OCI-LY7 (cell line): ENCODE measurements at regions not wholly inside any gene's neighbourhood (a gene's known extent, or its start where the extent isn't known, plus 50 kb on each side); places are given as distances from the start of the nearest gene placed in this dataset.

Experiments used
- CTCF ChIP-seq: fragments of 200-600 bp; sonication (generic); conservative IDR thresholded peaks from 2 replicates; pipeline ENCODE4 v1.5.1; 2014; ENCODE audit warnings: mild to moderate bottlenecking, antibody characterized with exemption, low read length, moderate library complexity, mixed read lengths
- EZH2phosphoT487 ChIP-seq: fragments of 200-600 bp; sonication (generic); IDR thresholded peaks from 2 replicates; pipeline ENCODE4 v1.6.1; 2018; ENCODE audit warnings: low read depth, borderline replicate concordance, mild to moderate bottlenecking, mixed run types, antibody characterized with exemption, low read length, moderate library complexity, mixed read lengths

DNA sequence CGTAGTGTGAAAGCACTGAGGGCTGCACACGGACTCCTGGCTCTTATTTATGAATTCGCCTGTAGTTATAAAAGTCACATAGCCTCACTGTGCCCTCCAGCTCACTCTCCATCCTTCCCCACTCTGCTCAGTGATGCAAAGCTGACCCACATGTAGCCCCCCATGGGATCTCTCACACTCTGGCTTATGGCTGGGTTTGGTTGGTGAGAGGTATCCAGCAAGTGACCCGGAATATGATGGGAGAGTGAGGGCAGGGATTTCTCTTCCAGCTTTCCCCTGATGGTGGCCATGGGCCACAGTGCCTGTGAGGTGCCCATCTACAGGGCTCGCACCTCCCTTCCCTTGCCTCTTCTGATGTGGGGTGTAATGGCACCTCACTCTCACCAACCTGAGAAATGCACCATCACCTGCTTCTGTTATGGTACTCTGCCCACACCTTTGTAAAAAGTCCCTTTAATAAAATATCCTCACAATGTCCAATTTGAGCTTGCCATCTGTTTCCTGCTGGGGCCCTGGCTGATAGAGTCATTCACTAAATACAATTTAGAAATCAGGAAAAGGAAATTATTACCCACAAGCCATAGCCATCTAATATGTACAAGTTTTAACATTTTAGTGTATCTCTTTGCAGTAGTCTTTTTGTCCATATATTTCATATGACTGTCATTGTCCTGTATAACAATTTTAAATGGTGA, 93.6 kb downstream of the SCN11A start:
- TF ChIP-seq CTCF = no peak
- no peak for TF ChIP-seq EZH2phosphoT487
